HG03139 (cell line): ENCODE measurements at regions not wholly inside any gene's neighbourhood (a gene's known extent, or its start where the extent isn't known, plus 50 kb on each side); places are given as distances from the start of the nearest gene placed in this dataset.
"Not testable (repeated sequence)": the region's sequence is repeated elsewhere in the genome, so short reads cannot be mapped to it uniquely, and the experiment has no call there.

Experiments used
- ATAC-seq: cut with Tn5 transposase; IDR thresholded peaks from one replicate; pipeline ENCODE4 v1.9.1; 2021; ENCODE audit not compliant: unreplicated experiment

GRCh38 chr2:35606394-35606793, 749.2 kb upstream of the CRIM1 start:
- ATAC-seq: no peak

GRCh38 chr2:35598310-35598709, 757.3 kb upstream of the CRIM1 start:
- ATAC-seq: no peak

- no peak for ATAC-seq
Observed at GRCh38 chr2:35591886-35592285, 763.7 kb upstream of the CRIM1 start.

GRCh38 chr2:35585972-35586371, 769.6 kb upstream of the CRIM1 start:
- no peak for ATAC-seq

- ATAC-seq: no peak
Observed at GRCh38 chr2:35582637-35583036, 772.9 kb upstream of the CRIM1 start.

- ATAC-seq: no peak
Observed at GRCh38 chr2:35580956-35581355, 774.6 kb upstream of the CRIM1 start.

GRCh38 chr2:35568574-35568973, 787.0 kb upstream of the CRIM1 start:
- not testable (repeated sequence) for ATAC-seq

GRCh38 chr2:35562488-35562887, 793.1 kb upstream of the CRIM1 start:
- no peak for ATAC-seq

- ATAC-seq: no peak
Observed at GRCh38 chr2:35548171-35548570, 807.4 kb upstream of the CRIM1 start.

GRCh38 chr2:35545301-35545700, 810.3 kb upstream of the CRIM1 start:
- ATAC-seq: no peak

- no peak for ATAC-seq
Observed at GRCh38 chr2:35538796-35539195, 816.8 kb upstream of the CRIM1 start.

- no peak for ATAC-seq
Observed at GRCh38 chr2:35530615-35531135, 824.9 kb upstream of the CRIM1 start.

GRCh38 chr2:35526741-35527140, 828.8 kb upstream of the CRIM1 start:
- ATAC-seq: no peak

GRCh38 chr2:35522450-35522849, 833.1 kb upstream of the CRIM1 start:
- no peak for ATAC-seq

- no peak for ATAC-seq
Observed at GRCh38 chr2:35510636-35511035, 844.9 kb upstream of the CRIM1 start.

GRCh38 chr2:35508601-35509000, 847.0 kb upstream of the CRIM1 start:
- no peak for ATAC-seq

GRCh38 chr2:35504419-35504818, 851.2 kb upstream of the CRIM1 start:
- ATAC-seq: no peak

GRCh38 chr2:35503738-35504199, 851.8 kb upstream of the CRIM1 start:
- ATAC-seq: no peak

- ATAC-seq: no peak
Observed at GRCh38 chr2:35503311-35503710, 852.3 kb upstream of the CRIM1 start.

GRCh38 chr2:35501076-35501475, 854.5 kb upstream of the CRIM1 start:
- ATAC-seq: no peak

- no peak for ATAC-seq
Observed at GRCh38 chr2:35496022-35496421, 859.6 kb upstream of the CRIM1 start.

- ATAC-seq: no peak
Observed at GRCh38 chr2:35495182-35495581, 860.4 kb upstream of the CRIM1 start.

GRCh38 chr2:35478121-35478520, 877.5 kb upstream of the CRIM1 start:
- ATAC-seq: not testable (repeated sequence)

- no peak for ATAC-seq
Observed at GRCh38 chr2:35468245-35468644, 887.3 kb upstream of the CRIM1 start.
